SK-N-SH (cell line): ENCODE measurements at regions not wholly inside any gene's neighbourhood (a gene's known extent, or its start where the extent isn't known, plus 50 kb on each side); places are given as distances from the start of the nearest gene placed in this dataset.

ENCODE experiments used
- CTCF ChIA-PET: fragments of 300-600, 350-600 bp; formaldehyde crosslinking; extraction: SDS; loops from one replicate; lab custom pipeline; 2021; lab: Yijun Ruan, JAX
- POLR2A ChIA-PET: fragments of 350-600 bp; sonication (Branson Sonifier 250); formaldehyde crosslinking; extraction: SDS; loops from one replicate; lab custom pipeline; 2020; ENCODE audit warnings: antibody characterized with exemption, inconsistent platforms; lab: Yijun Ruan, JAX
- DNase-seq: peaks from one replicate; pipeline ENCODE4 v3.0.0; 2012
- H2AFZ ChIP-seq: fragments of 200-600 bp; sonication (generic); 2 replicates; pipeline ENCODE4 v1.8.1; 2016; ENCODE audit warnings: antibody characterized with exemption, mild to moderate bottlenecking, low read depth
- H3F3A ChIP-seq: fragments of 200-600 bp; sonication (generic); replicated peaks from 2 replicates; pipeline ENCODE3; 2016; ENCODE audit warnings: antibody characterized with exemption, mild to moderate bottlenecking; ENCODE audit not compliant: insufficient read depth
- H3K27ac ChIP-seq, 2 experiments: fragments of 200-500 bp in 1 of 2; fragments of 200-600 bp in 1 of 2; sonication (Bioruptor generic) in 1 of 2; sonication (generic), shearing (Covaris generic) in 1 of 2; 2 replicates each; pipeline versions ENCODE4 v1.5.1 to v1.6.1; 2014 to 2016; ENCODE audit warnings: low read depth in 2 of 2, inconsistent platforms in 1 of 2, low read length in 1 of 2, mild to moderate bottlenecking in 1 of 2, mixed read lengths in 1 of 2
- H3K27me3 ChIP-seq: fragments of 200-600 bp; sonication (generic), shearing (Covaris generic); 2 replicates; pipeline ENCODE4 v1.6.1; 2016; ENCODE audit warnings: mixed run types; ENCODE audit not compliant: insufficient read depth
- H3K36me3 ChIP-seq, 2 experiments: fragments of 200-500 bp in 1 of 2; fragments of 200-600 bp in 1 of 2; sonication (Bioruptor generic) in 1 of 2; sonication (generic) in 1 of 2; replicated peaks in 1 of 2; 2 replicates each; pipeline versions ENCODE3 to v1.5.1; 2014 to 2016; ENCODE audit warnings: low read length in 1 of 2, mild to moderate bottlenecking in 1 of 2; ENCODE audit not compliant: insufficient read depth in 2 of 2, control insufficient read depth in 1 of 2
- H3K4me1 ChIP-seq, 2 experiments: fragments of 200-500 bp in 1 of 2; fragments of 200-600 bp in 1 of 2; sonication (Bioruptor generic) in 1 of 2; sonication (generic), shearing (Covaris generic) in 1 of 2; 2 replicates each; pipeline versions ENCODE4 v1.5.1 to v1.6.1; 2014 to 2016; ENCODE audit warnings: low read depth in 1 of 2, low read length in 1 of 2, mixed run types in 1 of 2; ENCODE audit not compliant: insufficient read depth in 2 of 2, control insufficient read depth in 1 of 2
- H3K4me2 ChIP-seq: fragments of 200-600 bp; sonication (generic), shearing (Covaris generic); 2 replicates; pipeline ENCODE4 v1.6.1; 2017; ENCODE audit warnings: mixed run types
- H3K4me3 ChIP-seq, 2 experiments: fragments of 200-500 bp in 1 of 2; fragments of 200-600 bp in 1 of 2; sonication (Bioruptor generic) in 1 of 2; sonication (generic), shearing (Covaris generic) in 1 of 2; 2 replicates each; pipeline versions ENCODE4 v1.5.1 to v1.8.1; 2014 to 2016; ENCODE audit warnings: low read depth in 2 of 2, inconsistent platforms in 1 of 2, low read length in 1 of 2, mild to moderate bottlenecking in 1 of 2, mixed read lengths in 1 of 2, moderate library complexity in 1 of 2
- H3K79me2 ChIP-seq: fragments of 200-600 bp; sonication (generic); 2 replicates; pipeline ENCODE4 v1.8.1; 2017; ENCODE audit warnings: mild to moderate bottlenecking; ENCODE audit not compliant: insufficient read depth
- H3K9ac ChIP-seq: fragments of 200-600 bp; sonication (generic); 2 replicates; pipeline ENCODE4 v1.6.1; 2017; ENCODE audit warnings: mixed run types
- H3K9me2 ChIP-seq: fragments of 200-600 bp; sonication (generic); 2 replicates; pipeline ENCODE4 v1.6.1; 2017; ENCODE audit warnings: mixed run types
- H3K9me3 ChIP-seq: fragments of 200-600 bp; sonication (generic); 2 replicates; pipeline ENCODE4 v1.6.1; 2017; ENCODE audit warnings: mixed run types, mild to moderate bottlenecking, moderate library complexity
- H4K20me1 ChIP-seq: fragments of 200-600 bp; sonication (generic); 2 replicates; pipeline ENCODE4 v1.6.1; 2017; ENCODE audit warnings: mild to moderate bottlenecking, mixed run types; ENCODE audit not compliant: insufficient read depth
- ELF1 ChIP-seq: IDR thresholded peaks from 2 replicates; pipeline ENCODE4 v1.4.0; 2012
- FOSL2 ChIP-seq: IDR thresholded peaks from 2 replicates; pipeline ENCODE4 v1.4.0; 2012; ENCODE audit warnings: low read depth, mild to moderate bottlenecking, moderate library complexity, borderline replicate concordance
- FOXM1 ChIP-seq: IDR thresholded peaks from 2 replicates; pipeline ENCODE4 v1.4.0; 2012; ENCODE audit warnings: low read depth, mild to moderate bottlenecking
- GATA2 ChIP-seq: sonication (generic); formaldehyde crosslinking; IDR thresholded peaks from 2 replicates; pipeline ENCODE4 v1.5.0; 2020; ENCODE audit warnings: mild to moderate bottlenecking, missing genetic modification reagents
- JUND ChIP-seq: IDR thresholded peaks from 2 replicates; pipeline ENCODE4 v1.4.0; 2012
- MEF2A ChIP-seq: IDR thresholded peaks from 2 replicates; pipeline ENCODE4 v1.4.0; 2012; ENCODE audit warnings: low read depth, borderline replicate concordance
- MXI1 ChIP-seq: IDR thresholded peaks from 2 replicates; pipeline ENCODE4 v1.6.1; 2012; ENCODE audit warnings: mild to moderate bottlenecking, low read depth, low read length, improper control_type of control experiment
- NRF1 ChIP-seq: IDR thresholded peaks from 2 replicates; pipeline ENCODE4 v1.6.1; 2012; ENCODE audit warnings: low read depth, mild to moderate bottlenecking, low read length
- POLR2AphosphoS5 ChIP-seq: IDR thresholded peaks from 2 replicates; pipeline ENCODE4 v1.6.1; 2012; ENCODE audit warnings: low read depth, low read length
- RAD21 ChIP-seq: IDR thresholded peaks from 2 replicates; pipeline ENCODE4 v1.6.1; 2012; ENCODE audit warnings: mild to moderate bottlenecking, low read length
- REST ChIP-seq: IDR thresholded peaks from 2 replicates; pipeline ENCODE4 v1.6.1; 2012; ENCODE audit warnings: mild to moderate bottlenecking, low read depth, low read length, moderate library complexity
- RFX5 ChIP-seq: IDR thresholded peaks from 2 replicates; pipeline ENCODE4 v1.6.1; 2012; ENCODE audit warnings: mild to moderate bottlenecking, improper control_type of control experiment, low read length
- RXRA ChIP-seq: IDR thresholded peaks from 2 replicates; pipeline ENCODE4 v1.4.0; 2012; ENCODE audit warnings: low read depth, mild to moderate bottlenecking, borderline replicate concordance
- SMC3 ChIP-seq: IDR thresholded peaks from 2 replicates; pipeline ENCODE4 v1.6.1; 2012; ENCODE audit warnings: low read depth, low read length, improper control_type of control experiment
- TAF1 ChIP-seq: IDR thresholded peaks from 2 replicates; pipeline ENCODE4 v1.6.1; 2012; ENCODE audit warnings: low read depth, mild to moderate bottlenecking, low read length, moderate library complexity, borderline replicate concordance
- TCF12 ChIP-seq: IDR thresholded peaks from 2 replicates; pipeline ENCODE4 v1.4.0; 2012
- TEAD4 ChIP-seq: IDR thresholded peaks from 2 replicates; pipeline ENCODE4 v1.4.0; 2012; ENCODE audit warnings: mild to moderate bottlenecking, borderline replicate concordance; ENCODE audit not compliant: insufficient read depth
- USF1 ChIP-seq: IDR thresholded peaks from 2 replicates; pipeline ENCODE4 v1.4.0; 2012; ENCODE audit warnings: low read depth, borderline replicate concordance
- WGBS: methylation state at CpG from one replicate; pipeline ENCODE4 v1.1.6; 2017; ENCODE audit warnings: low lambda C conversion rate; 5-methylcytosine and 5-hydroxymethylcytosine counted together
- TF ChIP-seq, protein P1 (sequence below): fragments of 150-350 bp; IDR thresholded peaks from 2 replicates; pipeline ENCODE4 v1.6.1; 2016; ENCODE audit warnings: mild to moderate bottlenecking, low read depth, low read length
- TF ChIP-seq, protein P2 (sequence below): fragments of 150-350 bp; IDR thresholded peaks from 2 replicates; pipeline ENCODE4 v1.6.1; 2017; ENCODE audit warnings: antibody characterized with exemption, low read length, low read depth, borderline replicate concordance

DNA sequence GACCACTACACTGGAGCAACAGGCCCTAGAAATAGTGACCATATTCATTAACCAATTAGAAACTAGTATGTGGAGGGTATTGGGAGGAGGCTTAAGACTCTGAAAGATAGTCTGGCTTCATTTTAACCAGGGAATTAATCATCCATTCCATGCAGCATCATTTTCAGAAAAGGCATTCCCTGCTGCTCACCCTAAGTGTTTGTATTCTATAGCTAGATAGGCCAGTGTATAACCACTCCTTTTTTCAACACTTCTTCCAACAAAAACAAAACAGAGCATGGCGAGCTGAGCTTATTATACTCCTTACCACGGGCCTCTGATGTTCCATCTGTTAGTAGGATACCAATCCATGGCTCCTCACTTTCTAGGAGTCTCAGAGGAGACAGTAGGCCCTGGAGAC is 112.0 kb upstream of the PKDCC start:
- no peak for DNase-seq
- TF ChIP-seq, protein P1, sequence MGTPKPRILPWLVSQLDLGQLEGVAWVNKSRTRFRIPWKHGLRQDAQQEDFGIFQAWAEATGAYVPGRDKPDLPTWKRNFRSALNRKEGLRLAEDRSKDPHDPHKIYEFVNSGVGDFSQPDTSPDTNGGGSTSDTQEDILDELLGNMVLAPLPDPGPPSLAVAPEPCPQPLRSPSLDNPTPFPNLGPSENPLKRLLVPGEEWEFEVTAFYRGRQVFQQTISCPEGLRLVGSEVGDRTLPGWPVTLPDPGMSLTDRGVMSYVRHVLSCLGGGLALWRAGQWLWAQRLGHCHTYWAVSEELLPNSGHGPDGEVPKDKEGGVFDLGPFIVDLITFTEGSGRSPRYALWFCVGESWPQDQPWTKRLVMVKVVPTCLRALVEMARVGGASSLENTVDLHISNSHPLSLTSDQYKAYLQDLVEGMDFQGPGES, result no peak
- no peak for TF ChIP-seq MXI1
- TF ChIP-seq TAF1, result no peak
- TF ChIP-seq GATA2 (CRISPR knock-in tag), result no peak
- TF ChIP-seq POLR2AphosphoS5, result no peak
- TF ChIP-seq NRF1, result no peak
- no peak for TF ChIP-seq RAD21
- no peak for TF ChIP-seq USF1
- TF ChIP-seq, protein P2, sequence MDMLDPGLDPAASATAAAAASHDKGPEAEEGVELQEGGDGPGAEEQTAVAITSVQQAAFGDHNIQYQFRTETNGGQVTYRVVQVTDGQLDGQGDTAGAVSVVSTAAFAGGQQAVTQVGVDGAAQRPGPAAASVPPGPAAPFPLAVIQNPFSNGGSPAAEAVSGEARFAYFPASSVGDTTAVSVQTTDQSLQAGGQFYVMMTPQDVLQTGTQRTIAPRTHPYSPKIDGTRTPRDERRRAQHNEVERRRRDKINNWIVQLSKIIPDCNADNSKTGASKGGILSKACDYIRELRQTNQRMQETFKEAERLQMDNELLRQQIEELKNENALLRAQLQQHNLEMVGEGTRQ, result no peak
- TF ChIP-seq FOXM1, result no peak
- TF ChIP-seq REST, result no peak
- TF ChIP-seq JUND, result no peak
- TF ChIP-seq TEAD4, result no peak
- TF ChIP-seq TCF12, result no peak
- TF ChIP-seq RFX5, result no peak
- TF ChIP-seq FOSL2, result no peak
- no peak for TF ChIP-seq ELF1
- no peak for TF ChIP-seq RXRA
- TF ChIP-seq SMC3, result no peak
- TF ChIP-seq MEF2A, result no peak
- TF ChIP-seq, all 33 proteins: peak for 0
- Histone ChIP-seq H2AFZ (no peak overlapping the region), H3K4me3 (no peak overlapping the region), H4K20me1 (no peaks in the 10 kb centered on the region), H3K27me3 (no peaks in the 10 kb centered on the region), H3K9ac (no peak overlapping the region), H3K9me3 (no peaks in the 10 kb centered on the region), H3K4me1 (peaks cover 13 to 50% of the 10 kb centered on the region in 2 experiments; a peak in 3 of 4 replicates), H3K79me2 (no peaks in the 10 kb centered on the region), H3F3A (no peaks in the 10 kb centered on the region), H3K9me2 (no peaks in the 10 kb centered on the region), H3K27ac (no peak overlapping the region), H3K4me2 (no peak overlapping the region), H3K36me3 (no peaks in the 10 kb centered on the region)
- POLR2A ChIA-PET, result no interaction called here
- WGBS, result 17% methylated on average over 2 of the region's 2 CpGs
- CTCF ChIA-PET, result interaction anchor here (1.1 to 6.9 kb wide), 4 partner anchors 9 to 152 kb away, joined by 3 to 38 read pairs (median 10); no protein-coding TSS in a partner anchor
